HG03354 (cell line): ENCODE measurements at regions not wholly inside any gene's neighbourhood (a gene's known extent, or its start where the extent isn't known, plus 50 kb on each side); places are given as distances from the start of the nearest gene placed in this dataset.

Source experiments
- ATAC-seq: cut with Tn5 transposase; IDR thresholded peaks from one replicate; pipeline ENCODE4 v1.9.1; 2021; ENCODE audit warnings: mild to moderate bottlenecking; ENCODE audit not compliant: unreplicated experiment, poor library complexity, severe bottlenecking

DNA sequence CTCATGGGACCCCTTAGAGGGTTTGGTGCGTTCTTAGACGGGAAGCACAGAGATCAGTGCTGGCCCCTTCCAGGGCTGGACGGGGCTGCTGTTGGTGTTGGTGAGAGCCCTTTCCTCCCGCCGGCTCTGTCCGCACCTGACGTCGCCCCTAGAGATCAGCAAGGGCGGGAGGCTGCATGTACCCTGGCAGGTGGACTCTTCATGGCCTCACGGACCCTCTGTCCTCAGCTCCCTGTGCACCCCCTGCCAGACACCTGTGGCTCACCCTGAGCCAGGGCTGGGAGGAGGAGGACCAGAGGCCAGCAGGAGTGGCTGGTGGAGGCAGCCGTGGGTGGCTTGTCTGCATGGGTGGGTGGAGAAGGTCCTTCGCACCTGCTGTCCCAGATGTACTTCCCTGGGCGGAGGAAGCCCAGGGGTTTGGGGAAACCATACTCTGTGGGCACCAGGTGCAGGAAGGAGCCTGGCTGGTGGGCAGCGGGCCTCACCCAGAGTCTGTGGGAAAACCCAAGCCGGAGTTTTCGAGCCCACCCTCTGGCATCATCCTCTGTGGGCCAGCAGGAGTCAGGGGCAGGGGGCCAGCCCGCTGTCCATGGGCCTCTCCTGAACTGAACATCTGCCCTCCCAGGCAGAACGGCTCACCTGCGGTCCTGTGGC lies 348.6 kb downstream of the SEC14L1 start:
- no peak for ATAC-seq

DNA sequence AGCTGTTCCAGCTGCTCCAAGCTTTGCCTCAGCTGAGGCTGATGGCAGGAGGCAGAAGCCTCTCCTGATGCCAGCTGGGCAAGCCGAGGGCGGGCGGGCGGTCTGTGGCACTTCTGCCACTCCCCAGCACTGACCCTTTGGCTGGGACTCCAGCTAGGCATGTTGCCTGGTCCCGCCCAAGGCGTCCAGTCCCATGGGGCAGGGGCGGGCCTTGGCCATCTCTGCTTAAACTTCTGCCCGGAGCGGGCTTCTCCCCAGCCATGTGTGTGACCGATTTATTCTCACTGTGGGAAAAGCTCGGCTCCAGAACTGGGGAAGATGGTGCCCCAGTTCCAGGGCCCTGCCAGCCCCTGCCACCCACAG lies 349.1 kb downstream of the SEC14L1 start:
- ATAC-seq: no peak

DNA sequence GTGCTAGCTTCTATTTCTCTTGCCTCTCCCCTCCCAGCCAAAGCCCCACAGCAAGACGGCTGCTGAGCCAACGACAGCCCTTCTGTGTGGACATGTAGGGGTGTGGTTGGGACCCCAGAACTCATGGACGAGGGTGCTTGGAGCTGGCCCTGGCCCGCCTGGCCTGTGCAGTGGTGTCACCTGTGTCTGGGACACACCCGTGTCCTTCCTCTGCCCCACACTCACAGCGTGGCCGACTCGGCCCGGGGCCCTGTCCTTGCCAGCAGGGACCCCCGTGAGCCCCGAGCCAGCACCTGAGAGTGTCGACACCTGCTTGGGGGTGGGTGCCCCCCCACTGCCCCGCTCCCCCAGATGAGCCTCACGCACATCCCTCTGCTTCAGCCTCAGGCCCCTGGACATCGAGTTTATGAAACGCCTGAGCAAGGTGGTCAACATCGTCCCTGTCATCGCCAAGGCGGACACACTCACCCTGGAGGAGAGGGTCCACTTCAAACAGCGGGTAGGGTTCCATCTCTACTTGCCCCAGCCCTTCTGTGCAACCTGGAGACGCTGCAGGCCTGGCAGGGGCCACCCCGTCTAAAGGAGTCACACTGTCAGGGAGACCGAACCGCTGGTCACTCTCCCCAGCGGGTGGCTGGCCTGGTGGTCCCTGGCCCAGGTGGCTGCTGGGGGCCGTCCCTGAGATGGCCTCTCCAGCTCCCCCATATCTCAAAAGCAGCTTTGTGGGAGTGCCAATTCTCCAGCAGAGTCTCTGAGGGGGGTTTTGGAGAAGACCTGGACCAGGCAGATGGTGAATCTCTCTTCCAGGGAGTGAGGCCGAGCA lies 349.8 kb downstream of the SEC14L1 start:
- no peak for ATAC-seq

DNA sequence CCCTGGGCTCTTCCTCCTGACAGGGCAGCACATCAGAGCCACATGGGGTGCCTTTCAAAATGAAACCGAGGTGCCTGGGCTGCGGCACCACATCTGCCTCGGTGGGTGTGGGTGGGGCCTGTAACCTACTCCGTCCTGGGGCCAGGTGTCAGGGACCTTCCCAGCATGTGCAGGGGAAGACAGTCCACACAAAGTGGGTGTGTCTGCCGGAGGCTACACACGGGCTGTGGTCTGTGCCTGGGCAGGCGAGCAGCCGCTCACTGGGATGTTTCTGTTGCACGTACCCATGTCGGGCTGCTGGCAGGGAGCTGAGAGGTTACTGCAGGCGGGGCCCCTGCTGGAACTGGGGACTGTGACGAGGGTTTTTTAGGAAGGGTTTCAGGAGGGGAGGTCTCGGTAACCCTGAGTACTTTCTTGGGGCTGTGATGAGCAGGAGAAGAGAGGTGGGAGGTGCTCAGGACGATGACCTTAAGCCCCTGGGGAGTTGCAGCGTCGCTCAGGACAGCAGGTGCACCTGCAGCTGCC lies 351.2 kb downstream of the SEC14L1 start:
- ATAC-seq: peak; percentile 45

DNA sequence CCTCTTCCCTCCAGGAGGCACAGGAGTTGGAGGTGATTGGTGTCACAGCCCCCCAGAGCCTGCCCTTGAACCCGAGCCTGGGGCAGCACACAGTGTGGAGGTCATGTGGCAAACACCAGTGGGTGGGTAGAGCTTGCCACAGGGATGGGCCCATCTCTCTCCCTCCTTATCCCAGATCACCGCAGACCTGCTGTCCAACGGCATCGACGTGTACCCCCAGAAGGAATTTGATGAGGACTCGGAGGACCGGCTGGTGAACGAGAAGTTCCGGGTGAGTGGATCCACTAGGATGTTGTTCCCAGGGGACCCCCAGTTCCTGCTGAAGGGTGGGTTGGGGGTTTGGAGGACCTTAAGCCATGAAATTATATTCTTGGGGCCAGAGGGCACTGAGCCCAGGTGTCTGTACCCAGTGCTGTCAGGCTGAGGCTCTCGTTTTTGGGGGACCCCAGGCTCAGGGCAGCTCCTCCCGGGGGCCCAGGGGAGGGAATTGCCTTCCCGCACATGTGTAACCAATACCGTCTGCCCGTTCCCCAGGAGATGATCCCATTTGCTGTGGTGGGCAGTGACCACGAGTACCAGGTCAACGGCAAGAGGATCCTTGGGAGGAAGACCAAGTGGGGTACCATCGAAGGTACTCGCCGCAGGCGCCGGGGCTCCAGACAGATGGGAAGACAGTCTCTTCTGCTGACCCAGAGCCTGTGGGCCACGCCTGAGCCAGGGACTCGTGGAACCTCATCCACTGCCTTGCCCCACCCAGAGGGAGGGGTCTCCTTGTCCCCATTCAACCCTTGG lies 351.9 kb downstream of the SEC14L1 start:
- ATAC-seq: no peak

DNA sequence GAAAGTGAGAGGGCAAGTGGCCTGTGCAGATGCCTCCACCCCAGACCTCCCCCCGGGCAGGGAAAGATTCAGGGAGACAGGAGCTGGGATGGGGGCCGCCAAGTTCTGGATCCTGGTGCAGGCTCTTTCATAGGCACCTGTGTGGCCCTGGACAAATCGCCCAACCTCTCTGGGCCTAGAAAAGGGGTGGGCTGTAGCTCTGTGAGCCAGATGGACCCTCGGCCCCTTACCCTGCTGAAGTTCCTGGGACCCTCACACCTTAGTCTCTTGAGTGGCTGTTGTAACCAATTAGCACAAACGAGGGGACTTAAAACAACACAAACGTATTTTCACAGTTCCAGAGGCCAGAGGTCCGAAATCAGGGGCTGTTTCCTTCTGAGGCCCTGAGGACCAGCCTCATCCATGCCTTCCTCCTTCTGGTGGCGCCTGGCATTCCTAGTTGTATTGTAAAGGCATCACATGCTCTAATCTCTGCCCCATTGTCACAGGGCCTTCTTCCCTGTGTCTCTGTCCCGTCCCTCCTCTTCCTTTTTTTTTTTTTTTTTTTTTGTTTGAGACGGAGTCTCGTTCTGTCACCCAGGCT lies 352.6 kb downstream of the SEC14L1 start:
- no peak for ATAC-seq

DNA sequence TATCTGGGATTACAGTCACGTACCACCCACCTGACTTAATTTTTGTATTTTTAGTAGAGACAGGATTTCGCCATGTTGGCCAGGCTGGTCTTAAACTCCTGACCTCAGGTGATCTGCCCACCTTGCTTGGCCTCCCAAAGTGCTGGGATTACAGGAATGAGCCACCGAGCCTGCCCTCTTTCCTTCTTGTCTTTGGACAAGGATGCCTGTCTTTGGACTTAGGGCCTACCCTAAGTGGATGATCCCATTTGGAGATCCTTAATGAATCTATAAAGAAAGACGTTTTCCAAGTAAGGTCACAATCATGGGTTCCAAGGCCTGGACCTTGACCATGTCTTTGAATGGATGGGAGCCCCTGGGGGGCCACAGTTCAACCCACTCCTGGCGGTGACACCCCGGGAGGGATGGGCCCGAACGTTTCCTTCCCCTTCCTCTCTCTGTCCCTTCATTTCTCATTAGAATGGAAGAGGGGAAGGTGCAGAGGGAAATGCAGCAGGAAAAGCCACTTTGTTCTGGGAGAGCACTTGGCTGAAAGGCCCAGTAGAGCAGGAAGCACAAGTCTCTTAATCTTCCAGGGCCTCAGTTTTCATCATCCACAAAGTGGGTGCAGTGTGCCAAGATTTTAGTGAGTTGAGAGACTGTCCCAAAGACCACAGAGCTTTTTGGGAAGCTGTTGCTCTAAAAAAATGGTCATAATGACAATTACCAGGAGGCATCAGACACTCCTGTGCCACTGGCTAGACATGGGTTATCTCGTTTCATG lies 353.3 kb downstream of the SEC14L1 start:
- no peak for ATAC-seq

DNA sequence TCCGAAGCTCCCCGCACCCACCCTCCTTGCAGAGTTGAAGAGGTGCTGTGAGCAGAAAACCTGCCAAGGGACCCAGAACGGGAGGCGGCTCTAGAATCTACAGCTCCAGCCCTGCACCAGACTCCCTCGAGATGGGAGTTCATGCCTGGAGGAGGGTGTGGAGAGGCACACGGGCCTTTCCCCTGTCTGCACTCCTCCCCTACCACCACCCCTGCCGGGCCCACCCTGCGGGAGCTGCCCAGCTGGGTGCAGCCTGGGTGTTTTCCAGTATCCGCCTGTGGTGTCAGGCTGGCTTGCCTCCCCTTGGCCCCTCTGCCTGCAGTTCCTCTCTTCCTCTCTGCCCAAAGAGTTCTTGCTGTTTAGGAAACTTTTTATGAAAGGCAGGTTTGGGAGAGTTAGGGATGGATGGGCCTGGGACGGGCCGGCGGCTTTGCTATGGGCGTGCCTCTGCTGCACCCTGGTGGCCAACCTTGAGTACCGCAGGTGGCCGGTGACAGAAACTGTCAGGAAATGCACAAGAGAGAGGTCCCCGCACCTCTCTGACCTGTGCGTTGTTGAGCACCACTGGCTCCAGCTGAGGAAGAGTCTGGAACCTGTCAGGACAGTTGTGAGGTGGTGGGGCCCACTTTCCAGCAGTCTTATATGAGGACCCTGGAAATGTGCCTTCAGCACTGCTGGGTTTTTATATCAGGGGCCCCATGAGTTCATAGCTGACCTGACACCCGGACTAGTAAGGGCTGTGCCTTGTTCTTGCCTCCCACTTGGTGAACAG lies 354.1 kb downstream of the SEC14L1 start:
- peak; percentile 67 for ATAC-seq

DNA sequence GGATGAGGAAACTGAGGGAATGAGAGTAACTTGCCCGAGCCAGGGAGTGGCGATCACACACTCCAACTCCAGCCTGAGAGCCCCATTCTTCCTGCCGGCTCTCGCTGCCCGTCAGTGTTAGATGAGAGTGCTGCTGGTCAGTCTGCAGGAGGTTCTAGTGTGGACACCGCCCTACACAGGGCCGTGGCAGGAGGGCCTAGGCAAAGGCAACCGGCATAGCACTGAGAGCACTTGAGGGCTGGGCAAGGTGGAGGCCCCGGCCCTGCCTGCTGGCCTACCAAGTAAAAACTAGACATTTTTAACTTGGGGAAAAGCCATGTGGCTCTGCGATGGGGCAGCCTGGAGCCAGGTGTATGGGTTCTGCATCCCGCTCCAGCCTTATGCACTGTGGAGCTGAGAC lies 354.8 kb downstream of the SEC14L1 start:
- no peak for ATAC-seq

DNA sequence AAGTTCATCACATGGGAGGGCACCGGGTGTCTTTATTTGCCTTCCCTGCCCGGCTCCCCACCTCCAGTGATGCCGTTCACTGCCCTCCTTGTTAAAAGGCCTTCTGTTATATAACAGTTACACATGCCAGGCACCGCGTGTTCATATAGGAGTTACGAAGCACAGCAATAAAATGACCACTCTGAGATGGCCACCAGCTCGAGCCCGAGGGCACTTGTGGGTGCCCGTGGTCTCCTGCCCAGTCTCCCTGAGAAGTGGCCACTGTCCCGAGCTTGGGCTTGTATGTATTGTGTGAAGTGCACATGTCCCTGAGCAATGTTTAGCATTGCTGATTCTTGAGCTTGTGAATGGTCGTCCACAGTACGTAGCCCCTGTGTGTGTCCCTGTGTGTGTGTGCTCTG lies 355.6 kb downstream of the SEC14L1 start:
- no peak for ATAC-seq

DNA sequence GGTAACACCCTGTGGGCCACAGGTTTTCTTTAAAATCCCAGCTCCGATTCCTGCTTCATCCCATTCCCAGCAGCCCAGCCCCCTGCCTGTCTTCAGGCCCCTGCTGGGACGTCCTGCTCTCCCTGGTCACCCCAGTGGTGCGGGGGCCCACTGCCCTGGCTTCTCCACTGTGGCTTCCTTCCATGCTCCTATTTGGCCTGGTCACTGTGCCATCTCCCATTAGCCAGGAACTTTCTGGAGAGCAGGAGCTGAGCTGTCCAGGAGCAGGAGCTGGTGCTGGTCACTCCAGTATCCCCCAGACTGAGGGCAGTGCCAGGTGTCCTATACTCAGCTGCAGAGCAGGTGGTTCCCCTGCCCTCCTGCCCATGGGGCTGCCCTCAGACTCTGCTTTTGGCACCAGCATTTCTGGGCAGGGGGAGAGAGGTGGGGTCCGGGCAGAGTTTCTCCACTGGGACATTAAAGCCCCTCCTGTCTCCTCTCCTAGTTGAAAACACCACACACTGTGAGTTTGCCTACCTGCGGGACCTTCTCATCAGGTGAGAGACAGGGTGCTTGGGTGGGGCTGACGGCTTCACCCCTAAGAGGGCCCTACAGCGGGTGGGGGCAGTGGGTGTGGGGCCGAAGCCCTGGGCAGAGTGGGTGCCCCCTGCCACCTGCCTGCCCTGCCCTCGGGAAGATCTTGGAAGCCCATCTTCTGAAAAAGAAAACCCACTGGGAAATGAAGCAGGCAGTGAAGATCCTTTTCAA lies 356.2 kb downstream of the SEC14L1 start:
- no peak for ATAC-seq

DNA sequence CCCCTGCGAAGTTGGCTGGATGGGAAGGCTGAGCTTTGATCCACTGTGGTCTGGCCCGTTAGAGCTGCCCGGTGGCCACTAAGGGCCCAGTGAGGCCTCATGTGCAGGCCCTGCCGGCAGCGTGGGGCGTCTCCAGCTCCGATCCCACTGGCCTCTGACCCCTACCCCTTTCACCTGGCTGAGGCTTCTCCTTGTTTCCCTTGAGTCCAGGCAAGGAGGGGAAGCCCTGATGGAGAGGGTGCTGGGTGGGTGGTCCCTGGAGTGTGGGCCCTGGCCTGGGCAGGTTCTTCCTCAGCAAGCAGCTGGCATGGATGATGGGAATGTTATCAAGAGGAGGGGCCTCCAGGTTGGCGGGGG lies 356.8 kb downstream of the SEC14L1 start:
- ATAC-seq: no peak

DNA sequence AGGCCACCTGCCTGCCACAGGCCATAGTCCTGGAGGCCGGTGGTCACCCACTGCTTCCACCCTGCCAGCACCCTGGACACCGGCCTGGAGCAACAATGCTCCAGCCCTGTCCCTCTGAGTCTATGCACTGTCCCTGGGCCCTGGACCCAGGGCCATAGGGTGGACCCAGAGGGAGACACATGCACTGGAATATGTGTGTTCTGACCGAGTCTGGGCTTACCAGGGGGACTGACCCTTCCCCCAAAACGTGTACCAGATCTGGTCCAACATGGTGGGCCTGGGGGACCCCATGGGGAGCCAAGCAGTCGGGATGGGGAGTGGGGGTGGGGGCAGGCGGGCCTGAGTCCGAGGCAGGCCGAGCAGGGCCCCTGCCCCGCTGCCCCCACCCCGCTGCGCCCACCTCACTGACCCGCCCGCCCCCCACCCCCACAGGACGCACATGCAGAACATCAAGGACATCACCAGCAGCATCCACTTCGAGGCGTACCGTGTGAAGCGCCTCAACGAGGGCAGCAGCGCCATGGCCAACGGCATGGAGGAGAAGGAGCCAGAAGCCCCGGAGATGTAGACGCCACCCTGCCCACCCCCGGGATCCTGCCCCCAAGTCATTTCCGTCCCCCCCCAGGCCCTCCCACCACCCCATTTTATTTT lies 357.4 kb downstream of the SEC14L1 start:
- no peak for ATAC-seq

DNA sequence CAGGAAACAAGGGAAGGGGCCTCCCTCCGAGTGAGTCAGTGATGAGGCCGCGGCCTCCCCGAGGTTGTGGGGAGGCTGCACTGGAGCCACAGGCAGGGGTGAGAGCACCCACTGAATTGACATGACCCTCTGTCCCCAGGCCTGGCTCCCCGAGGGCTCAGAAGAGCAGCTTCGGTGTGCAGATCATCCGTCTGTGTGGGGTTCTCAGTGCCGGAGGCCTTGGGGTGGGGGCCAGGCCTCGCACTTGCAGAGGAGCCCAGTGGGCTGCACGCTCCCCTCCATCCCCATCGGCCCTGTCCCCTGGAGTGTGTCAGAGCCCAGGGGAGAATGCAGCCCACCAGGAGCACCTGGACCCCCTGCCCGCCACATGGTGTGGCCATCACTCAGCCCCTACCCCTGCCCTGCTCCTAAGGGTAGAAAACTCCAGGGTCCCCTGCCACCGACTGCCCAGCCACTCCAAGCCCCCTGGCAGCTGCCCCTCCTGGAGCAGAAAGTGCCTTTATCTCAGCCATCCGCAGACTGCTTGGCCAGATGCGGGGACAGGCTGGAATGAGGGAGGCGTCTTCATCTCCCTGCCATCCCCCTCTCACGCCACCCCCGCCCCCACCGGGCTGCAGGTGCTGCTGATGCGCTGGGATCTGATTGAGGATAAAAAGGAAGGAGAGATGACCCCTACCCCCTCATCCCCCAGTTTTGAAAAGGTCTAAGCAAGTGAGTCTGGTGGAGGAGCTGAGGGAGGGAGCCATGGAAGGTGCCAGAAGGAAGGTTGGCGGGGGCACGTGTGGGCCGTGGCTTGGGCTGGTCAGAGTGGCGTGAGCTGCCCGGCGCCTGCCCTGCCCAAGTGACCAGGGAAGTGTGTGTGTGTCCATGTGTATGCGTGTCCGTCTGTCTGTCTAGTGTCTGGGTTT lies 358.3 kb downstream of the SEC14L1 start:
- ATAC-seq: no peak

DNA sequence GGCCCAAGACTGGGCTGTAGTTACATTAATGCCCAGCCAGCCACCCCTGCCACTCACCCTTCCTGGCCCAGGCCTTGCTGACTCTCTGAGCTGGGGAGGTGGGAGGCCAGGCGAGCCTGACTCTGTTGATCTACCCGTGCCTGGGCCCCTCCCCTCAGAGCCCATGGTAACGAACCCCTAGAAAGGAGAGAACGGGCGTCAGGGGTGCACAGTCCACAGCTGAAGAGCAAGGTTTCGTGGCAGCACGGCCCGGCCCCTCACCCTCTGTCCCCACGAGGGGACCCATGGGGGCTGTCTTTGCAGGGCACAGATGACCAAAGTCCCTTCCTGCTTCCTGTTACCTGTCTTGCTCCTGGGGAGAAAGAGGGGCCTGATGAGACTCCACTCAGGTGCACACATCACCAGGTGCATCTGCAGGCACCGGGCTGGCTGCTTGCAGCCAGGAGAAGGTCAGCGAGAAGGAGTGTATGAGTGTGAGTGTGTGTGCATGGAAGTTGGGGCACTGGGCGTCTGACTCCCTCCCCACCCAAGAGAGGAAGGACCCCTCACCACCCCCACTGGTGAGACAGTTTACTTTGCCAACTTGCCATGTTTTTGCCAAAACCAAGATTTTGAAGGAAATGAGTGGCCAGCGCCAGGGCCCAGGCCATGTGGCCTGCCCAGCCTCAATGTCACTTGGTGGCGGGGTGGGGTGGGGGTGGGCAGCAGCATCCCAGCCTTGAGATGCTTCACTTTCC lies 359.1 kb downstream of the SEC14L1 start:
- ATAC-seq: no peak

DNA sequence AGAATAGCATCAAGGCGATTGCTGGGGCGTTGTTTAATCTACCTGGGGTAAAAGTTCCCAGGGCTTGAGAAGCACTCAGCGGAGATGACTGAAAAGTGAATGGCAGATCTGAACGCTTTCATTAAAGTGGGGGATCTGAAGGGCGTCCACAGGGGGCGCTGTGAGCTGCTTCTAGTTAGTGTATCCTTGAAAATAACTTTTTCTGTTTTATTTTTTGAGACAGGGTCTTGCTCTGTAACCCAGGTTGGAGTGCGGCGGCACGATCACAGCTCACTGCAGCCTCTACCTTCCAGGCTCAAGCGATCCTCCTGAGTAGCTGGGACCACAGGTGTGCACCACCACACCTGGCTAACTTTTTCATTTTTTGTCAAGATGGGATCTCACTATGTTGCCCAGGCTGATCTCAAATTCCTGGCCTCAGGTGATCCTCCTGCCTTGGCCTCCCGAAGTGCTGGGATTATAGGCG lies 360.4 kb downstream of the SEC14L1 start:
- ATAC-seq: no peak
